Nucleus accumbens (tissue), 56 donors: ENCODE measurements at regions not wholly inside any gene's neighbourhood (a gene's known extent, or its start where the extent isn't known, plus 50 kb on each side); places are given as distances from the start of the nearest gene placed in this dataset.
"Not testable (repeated sequence)": the region's sequence is repeated elsewhere in the genome, so short reads cannot be mapped to it uniquely, and the experiment has no call there.

Source experiments
- DNase-seq, 56 donors: peaks; one replicate each; lab custom pipeline; 2025; lab: John Stamatoyannopoulos, UW

- not testable (repeated sequence) for DNase-seq
Observed at GRCh38 chr11:97102180-97102579, 712.4 kb downstream of the JRKL start.

GRCh38 chr11:97107604-97108003 is 717.8 kb downstream of the JRKL start:
- no peak for DNase-seq

GRCh38 chr11:97109078-97109477 is 719.3 kb downstream of the JRKL start:
- no peak for DNase-seq

GRCh38 chr11:97110376-97110775 is 720.6 kb downstream of the JRKL start:
- DNase-seq = no peak

GRCh38 chr11:97111559-97111958 is 721.7 kb downstream of the JRKL start:
- DNase-seq = no peak

- DNase-seq = no peak
Observed at GRCh38 chr11:97118614-97119200, 728.9 kb downstream of the JRKL start.

GRCh38 chr11:97123237-97123636 is 733.4 kb downstream of the JRKL start:
- no peak for DNase-seq

GRCh38 chr11:97136067-97136466 is 746.3 kb downstream of the JRKL start:
- DNase-seq = no peak

- no peak for DNase-seq
Observed at GRCh38 chr11:97140885-97141494, 751.2 kb downstream of the JRKL start.

- DNase-seq = no peak
Observed at GRCh38 chr11:97143463-97143862, 753.6 kb downstream of the JRKL start.

- DNase-seq = no peak
Observed at GRCh38 chr11:97149741-97150140, 759.9 kb downstream of the JRKL start.

GRCh38 chr11:97157221-97157740 is 767.5 kb downstream of the JRKL start:
- no peak for DNase-seq

GRCh38 chr11:97158243-97158642 is 768.4 kb downstream of the JRKL start:
- DNase-seq = no peak

GRCh38 chr11:97163631-97164191 is 773.9 kb downstream of the JRKL start:
- DNase-seq = no peak

- DNase-seq = no peak
Observed at GRCh38 chr11:97201743-97202612, 812.2 kb downstream of the JRKL start.

GRCh38 chr11:97202613-97203292 is 812.9 kb downstream of the JRKL start:
- no peak for DNase-seq

GRCh38 chr11:97218011-97218410 is 828.2 kb downstream of the JRKL start:
- DNase-seq = no peak

- DNase-seq = no peak
Observed at GRCh38 chr11:97223647-97224046, 833.8 kb downstream of the JRKL start.

- no peak for DNase-seq
Observed at GRCh38 chr11:97224396-97224795, 834.6 kb downstream of the JRKL start.

- DNase-seq = no peak
Observed at GRCh38 chr11:97225794-97226193, 836.0 kb downstream of the JRKL start.

- no peak for DNase-seq
Observed at GRCh38 chr11:97229936-97230335, 840.1 kb downstream of the JRKL start.
